GM13976 (cell line): ENCODE measurements at regions not wholly inside any gene's neighbourhood (a gene's known extent, or its start where the extent isn't known, plus 50 kb on each side); places are given as distances from the start of the nearest gene placed in this dataset.
A peak's percentile ranks its signal among the peaks of the same experiment; 100 is the strongest.

Experiments used
- DNase-seq: peaks from one replicate; pipeline ENCODE4 v3.0.0; 2012; ENCODE audit warnings: low spot score
- CTCF ChIP-seq: IDR thresholded peaks from 2 replicates; pipeline ENCODE4 v1.5.1; 2012; ENCODE audit warnings: borderline replicate concordance, mild to moderate bottlenecking; ENCODE audit not compliant: insufficient read depth; ENCODE audit errors: extremely low read depth, missing control alignments, control extremely low read depth
- in situ Hi-C: fragments of 300-500 bp; cut with MboI; formaldehyde crosslinking; loops from one replicate; pipeline ENCODE4 v1.12.0; 2022; ENCODE audit warnings: low sequenced_read_pairs, mixed read lengths, inconsistent platforms; ENCODE audit not compliant: unreplicated experiment

GRCh38 chr12:94710933-94711332, 60.6 kb upstream of the TMCC3 start:
- in situ Hi-C loops: no loop called here
- TF ChIP-seq CTCF: peak; percentile 44
- peak; percentile 36 for DNase-seq

GRCh38 chr12:94707892-94708291, 57.5 kb upstream of the TMCC3 start:
- no peak for TF ChIP-seq CTCF
- in situ Hi-C loops: no loop called here
- no peak for DNase-seq

GRCh38 chr12:94707036-94707435, 56.7 kb upstream of the TMCC3 start:
- TF ChIP-seq CTCF: no peak
- no peak for DNase-seq
- in situ Hi-C loops: no loop called here

GRCh38 chr12:94706250-94706661, 55.9 kb upstream of the TMCC3 start:
- no peak for DNase-seq
- no peak for TF ChIP-seq CTCF
- in situ Hi-C loops: no loop called here

- no peak for DNase-seq
- in situ Hi-C loops: no loop called here
- TF ChIP-seq CTCF: no peak
Measured at GRCh38 chr12:94705676-94706075, 55.3 kb upstream of the TMCC3 start.

GRCh38 chr12:94704452-94705306, 54.3 kb upstream of the TMCC3 start:
- in situ Hi-C loops: no loop called here
- DNase-seq: no peak
- TF ChIP-seq CTCF: no peak
